Left lobe of liver (tissue), 2 donors: ENCODE measurements at regions not wholly inside any gene's neighbourhood (a gene's known extent, or its start where the extent isn't known, plus 50 kb on each side); places are given as distances from the start of the nearest gene placed in this dataset.

ENCODE experiments used
- ATAC-seq: fragments of 200-7000 bp; cut with Tn5 transposase; one replicate; pipeline ENCODE4 v1.9.1; 2020; ENCODE audit warnings: mild to moderate bottlenecking, moderate library complexity
- DNase-seq: peaks from one replicate; pipeline ENCODE4 v3.0.0-alpha.2; 2020; ENCODE audit warnings: low spot score
- donor health status: DM: no; HTN: no; CAD: no; lungs with moderate emphysema.
- donor health status: DM: no; HTN: yes; CAD: no.

- peak; percentile 95 for ATAC-seq
- no peak for DNase-seq
These were observed 172.2 kb downstream of the KCNRG start for GRCh38 chr13:50187352-50188029.

GRCh38 chr13:50188696-50189095, 173.5 kb downstream of the KCNRG start:
- no peak for ATAC-seq
- DNase-seq = no peak

DNA sequence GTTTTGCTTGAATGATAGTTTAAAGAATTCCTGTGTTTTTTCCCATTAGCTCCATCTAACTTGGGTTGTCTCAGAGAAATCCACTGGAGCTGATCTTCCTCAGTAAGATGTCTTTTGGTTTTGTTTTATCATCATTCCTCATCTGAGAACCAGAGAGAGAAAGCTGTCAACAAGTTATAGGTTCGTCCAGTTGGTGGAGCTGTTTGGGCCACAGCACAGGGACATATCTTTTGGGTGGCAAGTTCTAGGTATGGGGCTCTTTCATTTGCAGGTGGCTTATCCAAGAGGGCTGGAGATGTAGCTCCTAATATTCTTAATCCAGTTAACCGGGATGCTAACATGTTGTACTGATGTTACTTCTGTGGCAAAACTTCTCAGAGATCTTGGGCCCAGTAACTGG, 174.2 kb downstream of the KCNRG start:
- no peak for DNase-seq
- no peak for ATAC-seq

DNA sequence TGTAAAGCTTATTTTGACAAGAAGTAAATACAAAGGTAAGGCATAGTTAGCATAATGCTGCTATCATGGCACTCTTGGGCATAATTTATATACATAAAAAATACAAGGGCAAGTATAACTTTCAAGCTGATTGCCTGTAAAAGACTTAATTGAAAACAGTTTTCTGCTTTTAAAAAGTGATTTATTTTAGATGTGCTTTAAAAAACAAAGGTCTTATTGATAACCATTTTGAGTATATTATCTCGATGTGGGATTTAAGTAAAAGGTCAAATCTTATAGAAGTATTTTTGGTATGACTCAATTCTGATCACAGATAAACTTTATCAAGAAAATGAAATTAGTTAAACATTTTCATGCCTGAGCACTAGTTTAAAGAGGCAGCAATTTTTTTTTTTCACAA, 175.8 kb downstream of the KCNRG start:
- DNase-seq (no peak), ATAC-seq (no peak)

DNA sequence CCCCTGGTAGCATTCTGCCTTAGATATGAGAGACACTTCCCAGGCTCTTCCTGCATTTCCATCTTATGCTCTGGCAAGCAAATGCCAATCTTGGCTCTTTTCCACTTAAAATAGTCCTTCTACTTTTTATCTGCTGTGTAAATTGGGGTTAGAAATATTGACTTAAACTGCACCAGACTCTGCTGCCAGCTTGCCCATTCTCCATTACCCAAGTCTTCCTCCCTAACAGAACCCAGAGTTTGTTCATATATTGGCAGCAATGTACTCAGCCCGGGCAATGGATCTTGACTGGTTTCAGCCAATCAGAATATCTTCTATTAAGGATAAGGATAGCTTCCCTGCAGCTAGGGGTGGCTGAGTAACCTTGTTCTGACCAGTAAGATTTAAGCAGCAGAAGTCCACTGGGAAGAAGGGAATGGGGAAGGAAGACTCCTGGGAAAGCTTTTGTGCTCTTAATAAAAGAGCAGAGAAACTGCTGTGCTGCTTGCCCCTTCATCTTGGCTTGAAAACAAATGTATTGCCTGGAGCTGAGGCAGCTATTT, 177.1 kb downstream of the KCNRG start:
- DNase-seq (no peak), ATAC-seq (peak; percentile 47)

- ATAC-seq (no peak), DNase-seq (no peak)
These were observed 179.8 kb downstream of the KCNRG start for GRCh38 chr13:50195045-50195444.

DNA sequence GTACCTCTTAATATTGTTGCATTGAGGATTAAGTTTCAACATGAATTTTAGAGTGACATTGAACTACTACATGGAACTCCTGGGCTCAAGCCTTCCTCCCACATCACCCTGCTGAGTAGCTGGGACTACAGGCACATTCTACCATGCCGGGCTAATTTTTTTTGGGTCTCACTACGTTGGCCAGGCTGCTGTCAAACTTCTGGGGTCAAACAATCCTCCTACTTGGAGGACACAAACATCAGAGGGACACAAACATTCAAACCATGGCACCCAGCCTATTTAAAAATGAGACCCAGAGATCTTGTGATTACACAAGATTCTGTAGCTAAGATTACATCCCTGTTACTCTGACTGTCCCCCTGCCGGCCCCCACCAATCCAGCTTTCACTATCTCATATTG, 180.9 kb downstream of the KCNRG start:
- ATAC-seq (no peak), DNase-seq (no peak)

GRCh38 chr13:50197705-50198104, 182.5 kb downstream of the KCNRG start:
- no peak for DNase-seq
- ATAC-seq = no peak

DNA sequence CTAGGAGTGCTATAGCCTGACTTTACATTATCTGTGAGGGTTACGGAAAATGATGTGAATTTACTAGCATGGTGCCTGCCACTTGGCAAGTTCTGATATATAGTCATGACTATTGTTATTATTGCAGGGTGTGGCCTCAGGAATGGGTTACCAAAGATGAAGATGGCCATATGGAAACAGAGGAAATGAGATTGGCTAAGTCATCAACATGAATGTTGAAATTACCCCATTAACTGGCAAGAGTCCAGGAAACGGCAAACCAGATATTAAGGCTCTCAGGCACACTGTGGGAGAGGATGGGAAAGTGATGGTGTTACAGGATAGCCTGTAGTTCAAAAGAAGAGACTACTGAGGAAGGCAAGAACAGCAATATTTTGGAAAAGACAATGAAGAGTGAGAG, 183.3 kb downstream of the KCNRG start:
- no peak for DNase-seq
- no peak for ATAC-seq

DNA sequence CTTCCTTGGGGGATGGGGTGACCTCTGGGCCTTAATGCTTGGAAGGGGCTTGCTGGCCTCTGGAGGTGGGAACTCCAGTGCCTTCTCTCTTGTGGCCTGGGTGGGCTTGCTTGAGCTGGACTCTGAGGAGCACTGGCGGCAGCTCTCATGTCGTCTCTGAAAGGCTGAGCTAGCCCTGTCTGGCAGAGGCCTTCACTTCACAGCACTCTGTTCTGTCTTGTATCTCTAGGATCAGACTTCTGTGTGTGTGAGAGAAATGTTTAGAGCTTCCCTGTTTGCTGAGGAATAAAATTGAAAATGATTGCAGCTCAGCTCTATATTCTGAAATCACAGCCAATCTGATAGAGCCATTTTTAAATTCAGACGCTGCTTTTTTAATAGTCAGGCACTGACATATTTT, 185.3 kb downstream of the KCNRG start:
- ATAC-seq (no peak), DNase-seq (no peak)

DNA sequence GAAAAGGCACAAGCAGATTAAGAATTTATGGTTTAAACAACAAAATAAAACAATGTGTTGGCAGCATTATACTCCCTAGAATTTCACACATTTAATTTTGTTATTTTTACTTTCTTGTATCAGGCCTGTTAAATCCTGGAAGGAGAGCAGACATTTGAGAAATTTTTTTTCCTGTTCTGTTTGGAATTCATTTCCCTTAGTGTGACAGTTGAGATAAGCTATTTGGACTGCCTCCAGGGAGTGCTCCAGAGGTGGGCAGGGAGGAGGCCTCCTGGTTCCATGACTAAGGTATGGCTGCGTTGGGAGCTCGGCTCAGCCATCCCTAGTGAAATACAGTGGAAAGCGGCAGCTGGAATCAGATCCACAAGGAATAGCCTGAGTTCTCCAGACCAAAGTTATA, 185.7 kb downstream of the KCNRG start:
- no peak for DNase-seq
- ATAC-seq = no peak

GRCh38 chr13:50202485-50202884, 187.2 kb downstream of the KCNRG start:
- no peak for DNase-seq
- ATAC-seq = no peak

DNA sequence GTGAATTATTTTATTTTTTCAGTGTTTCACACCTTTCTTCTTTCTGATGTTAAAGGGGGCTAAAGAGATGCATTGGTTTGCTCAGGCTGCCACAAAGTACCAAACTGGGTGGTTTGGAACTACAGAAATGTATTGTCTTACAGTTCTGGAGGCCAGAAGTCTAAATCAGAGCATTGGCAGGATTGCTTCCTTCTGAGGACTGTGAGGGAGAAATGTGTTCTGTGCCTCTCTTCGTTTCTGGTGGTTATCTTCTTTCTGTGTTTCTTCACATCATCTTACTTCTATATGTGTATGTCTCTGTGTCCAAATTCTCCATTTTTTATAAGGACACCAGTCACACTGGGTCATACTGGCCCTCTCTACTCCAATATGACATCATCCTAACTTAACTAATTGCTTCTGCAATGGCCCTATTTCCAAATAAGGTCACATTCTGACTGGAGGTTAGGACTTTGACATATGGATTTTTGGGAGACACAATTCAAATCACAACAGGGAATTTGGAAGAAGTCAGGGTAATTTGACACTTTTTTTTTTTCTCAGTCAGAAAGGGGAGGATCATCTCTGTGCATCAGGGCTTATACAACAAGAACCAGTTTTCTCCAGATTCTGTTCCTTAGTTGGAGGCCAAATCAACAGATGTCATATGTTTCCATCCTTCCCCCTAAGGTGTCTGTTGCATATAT, 188.2 kb downstream of the KCNRG start:
- ATAC-seq (no peak), DNase-seq (no peak)

DNA sequence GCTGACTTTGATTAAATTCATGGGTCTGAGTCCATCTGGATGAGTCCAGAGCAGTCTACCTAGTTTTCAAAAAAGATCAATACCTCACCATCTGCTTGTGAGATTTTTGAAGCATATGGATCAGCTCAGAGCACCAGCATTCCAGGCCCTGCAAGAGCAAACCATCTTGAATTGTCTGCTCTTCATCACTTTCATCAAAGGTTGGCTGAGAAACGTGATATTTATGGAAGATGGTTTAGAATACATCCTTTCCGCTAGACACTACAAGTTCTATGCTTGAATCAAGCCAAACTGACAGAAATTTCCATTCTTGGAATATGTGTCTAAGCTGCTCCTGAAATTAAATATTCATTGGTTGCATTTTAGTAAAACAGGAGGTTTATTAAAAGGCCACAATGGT, 190.3 kb downstream of the KCNRG start:
- DNase-seq = no peak
- ATAC-seq = no peak

DNA sequence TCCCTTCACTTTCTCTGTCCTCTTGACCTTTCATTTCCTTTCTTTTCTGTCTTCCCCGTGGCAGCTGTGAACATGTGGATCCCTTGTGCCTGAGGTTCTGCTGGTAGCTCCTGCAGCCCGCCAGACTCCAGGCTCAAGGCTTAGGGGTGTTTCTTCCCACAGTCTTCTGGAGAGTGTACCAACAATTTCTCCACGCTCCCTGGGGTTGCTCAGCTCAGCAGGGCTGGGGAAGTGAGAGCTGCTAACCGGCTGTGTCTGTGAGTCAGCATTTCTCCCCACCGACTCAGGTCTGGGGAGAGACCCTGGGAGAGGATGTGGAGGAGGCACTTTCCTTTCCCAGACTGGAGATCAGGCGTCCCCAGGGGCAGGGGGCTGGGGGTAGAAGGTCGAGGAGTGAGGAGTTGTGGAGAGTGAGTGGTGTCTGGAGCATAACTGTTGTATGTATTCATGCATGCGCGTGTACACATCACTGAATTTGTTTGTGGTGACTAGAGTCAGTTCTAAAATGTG, 193.6 kb downstream of the KCNRG start:
- DNase-seq = peak; percentile 54
- peak; percentile 86 for ATAC-seq

DNA sequence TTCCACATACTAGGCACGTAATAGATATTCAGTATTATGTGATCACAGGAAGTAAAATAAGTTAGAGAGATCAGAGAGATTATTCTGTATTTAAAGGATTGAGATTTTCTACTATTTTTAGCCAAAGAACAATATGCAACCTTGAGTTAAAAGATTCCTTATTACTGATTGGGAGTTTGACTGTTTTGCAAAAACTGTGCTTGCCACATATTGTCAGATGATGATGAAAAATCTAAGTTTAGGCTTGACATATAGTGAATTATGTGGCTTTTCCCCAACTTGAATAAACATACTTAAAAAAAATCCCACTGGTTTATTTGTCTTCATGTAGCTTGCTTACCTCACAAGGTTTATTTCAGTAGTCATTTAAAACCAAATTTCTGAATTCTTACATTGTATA, 194.4 kb downstream of the KCNRG start:
- ATAC-seq (no peak), DNase-seq (no peak)

DNA sequence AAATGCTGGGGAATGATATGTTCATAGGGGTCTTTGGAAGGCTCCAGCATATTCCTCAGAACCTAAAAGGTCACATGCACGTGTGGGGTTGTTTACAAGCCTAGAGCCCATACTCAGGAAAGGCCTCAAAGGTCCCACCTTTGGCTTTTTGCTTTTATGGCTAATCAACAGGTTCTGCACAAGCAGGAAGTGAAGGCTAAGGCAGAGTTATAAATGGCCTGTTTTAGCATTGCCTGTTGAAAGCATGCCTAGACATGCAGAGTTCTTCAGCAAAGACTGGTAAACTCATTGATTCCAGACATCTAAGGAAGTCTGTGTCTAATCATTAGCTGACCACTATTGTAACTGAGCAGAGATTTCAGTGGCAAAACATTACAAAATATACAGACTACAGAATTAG, 198.3 kb downstream of the KCNRG start:
- no peak for DNase-seq
- ATAC-seq = no peak

- ATAC-seq = no peak
- DNase-seq = no peak
These were observed 199.3 kb downstream of the KCNRG start for GRCh38 chr13:50214514-50214913.

DNA sequence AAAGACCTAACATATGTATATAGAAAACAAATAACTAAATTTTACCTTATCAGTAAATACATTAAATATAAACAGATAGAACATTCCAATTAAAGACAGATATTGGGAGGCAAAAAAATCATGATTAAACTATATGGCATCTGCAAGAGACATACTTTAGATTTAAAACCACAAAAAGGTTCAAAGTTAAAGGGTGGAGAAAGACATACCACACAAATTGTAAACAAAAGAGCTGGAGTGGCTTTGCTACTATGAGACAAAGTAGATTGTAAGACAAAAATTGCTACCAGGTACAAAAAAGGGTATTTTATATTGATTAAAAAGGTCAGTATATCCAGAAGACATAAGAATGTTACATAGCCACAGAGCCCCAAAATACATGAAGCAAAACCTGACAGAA, 200.2 kb downstream of the KCNRG start:
- ATAC-seq (no peak), DNase-seq (no peak)

DNA sequence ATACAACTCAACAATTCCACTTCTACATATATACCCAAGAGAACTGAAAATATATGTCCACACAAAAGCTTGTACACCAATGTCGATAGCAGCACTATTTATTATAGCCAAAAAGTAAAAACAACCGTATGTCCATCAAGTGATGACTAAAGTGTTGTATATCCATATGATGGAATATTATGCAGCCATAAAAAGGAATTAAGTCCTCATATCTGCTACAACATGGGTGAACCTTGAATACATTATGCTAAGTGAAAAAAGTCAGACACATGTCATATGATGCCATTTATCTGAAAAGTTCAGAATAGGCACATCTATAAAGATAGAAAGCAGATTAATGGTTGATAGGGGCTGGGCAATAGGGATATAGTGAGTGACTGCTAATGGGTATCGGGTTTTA, 204.5 kb downstream of the KCNRG start:
- no peak for ATAC-seq
- no peak for DNase-seq

DNA sequence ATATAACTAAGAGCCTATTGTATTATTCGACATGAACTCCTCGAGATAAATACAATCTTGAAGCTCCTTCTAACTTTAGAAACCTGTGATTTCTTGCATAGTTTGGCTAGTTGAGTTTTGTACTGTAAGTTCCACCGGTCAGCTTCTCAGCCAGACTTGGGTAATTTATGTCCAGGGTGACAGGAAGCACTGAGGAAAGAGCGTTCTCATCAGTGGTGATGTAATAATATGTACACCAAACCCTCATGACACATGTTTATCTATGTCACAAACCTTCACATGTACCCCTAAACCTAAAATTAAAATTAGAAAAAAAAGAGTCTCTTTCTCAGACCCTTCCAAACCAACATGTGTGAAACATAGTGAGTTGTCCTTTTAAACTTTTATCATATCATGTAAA, 205.7 kb downstream of the KCNRG start:
- DNase-seq (no peak), ATAC-seq (no peak)

GRCh38 chr13:50222569-50223332, 207.5 kb downstream of the KCNRG start:
- DNase-seq (peak; percentile 87), ATAC-seq (peak; percentile 99)
